T47D (cell line): ENCODE measurements at regions not wholly inside any gene's neighbourhood (a gene's known extent, or its start where the extent isn't known, plus 50 kb on each side); places are given as distances from the start of the nearest gene placed in this dataset.
"Not testable (repeated sequence)": the region's sequence is repeated elsewhere in the genome, so short reads cannot be mapped to it uniquely, and the experiment has no call there.

Experiments
- DNase-seq, 2 experiments: peaks; one replicate each; pipeline versions ENCODE4 v3.0.0 to v3.0.0-alpha.2; 2011 to 2012; ENCODE audit warnings: low read depth in 1 of 2, low spot score in 1 of 2
- JUND ChIP-seq: IDR thresholded peaks from 2 replicates; pipeline ENCODE4 v1.6.1; 2012; ENCODE audit warnings: low read depth
- in situ Hi-C: cut with HindIII; loops from 2 replicates; pipeline ENCODE4 v1.10.0; 2016; ENCODE audit warnings: low sequenced_read_pairs, low pct_unique_long_range_greater_than_20kb

DNA sequence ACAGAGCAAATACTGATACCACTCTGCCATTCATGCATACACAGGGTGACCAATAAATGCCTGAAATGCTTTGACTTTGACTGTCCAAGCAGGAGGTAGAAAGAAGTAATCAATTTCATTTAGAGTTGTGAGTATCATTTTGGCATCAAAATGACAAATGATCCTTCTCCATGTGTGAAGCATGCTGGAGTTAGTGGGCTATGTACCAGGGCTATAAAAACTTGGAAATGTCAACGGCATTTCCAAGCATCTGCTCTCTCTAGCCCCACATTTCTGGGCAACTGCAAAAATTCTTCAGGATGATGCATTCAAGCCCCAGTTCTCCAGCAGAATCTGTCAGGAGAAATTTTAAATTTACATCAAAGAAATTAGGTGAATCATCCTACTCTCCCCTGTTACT is 208.4 kb upstream of the PTBP2 start:
- in situ Hi-C loops, result no loop called here
- DNase-seq, result no peak
- no peak for TF ChIP-seq JUND

DNA sequence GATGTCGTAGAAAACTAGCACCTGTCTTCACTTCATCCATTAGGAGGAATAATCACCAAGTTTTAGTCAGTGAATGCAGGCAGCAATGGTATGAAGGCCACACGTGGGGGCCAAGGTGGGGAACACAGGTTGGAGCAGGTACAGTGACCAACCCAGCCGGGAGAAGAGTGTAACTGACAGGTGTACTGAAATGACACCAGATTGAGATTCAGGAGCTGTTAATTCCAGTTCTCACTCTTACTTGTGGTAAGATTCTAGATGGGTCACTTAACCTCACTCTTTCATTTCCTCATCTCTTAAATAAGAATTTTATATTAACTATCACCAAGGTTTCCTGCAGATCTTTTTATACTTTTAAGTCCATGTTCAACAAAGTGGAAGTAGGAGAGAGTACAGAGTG is 206.2 kb upstream of the PTBP2 start:
- DNase-seq, result no peak
- in situ Hi-C loops, result no loop called here
- no peak for TF ChIP-seq JUND

DNA sequence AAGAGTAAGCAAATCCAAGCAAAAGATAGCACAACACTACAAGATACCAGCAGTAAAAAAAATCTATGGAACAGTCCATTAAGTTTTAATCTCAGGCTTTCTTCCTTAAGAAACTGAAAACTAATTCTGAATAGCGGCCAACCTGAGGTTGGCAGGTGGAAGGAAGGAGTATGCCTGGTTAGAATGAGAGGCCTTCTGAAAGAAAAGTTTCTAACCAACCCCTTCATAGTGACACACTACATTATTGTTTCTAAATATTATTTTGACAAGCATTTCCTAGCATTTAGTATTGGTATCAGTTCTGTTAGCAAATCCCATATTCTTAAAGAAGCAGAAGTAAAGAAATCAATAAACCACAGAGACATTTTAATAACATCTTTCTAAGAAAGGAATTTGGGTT is 205.7 kb upstream of the PTBP2 start:
- in situ Hi-C loops, result no loop called here
- TF ChIP-seq JUND, result no peak
- no peak for DNase-seq

DNA sequence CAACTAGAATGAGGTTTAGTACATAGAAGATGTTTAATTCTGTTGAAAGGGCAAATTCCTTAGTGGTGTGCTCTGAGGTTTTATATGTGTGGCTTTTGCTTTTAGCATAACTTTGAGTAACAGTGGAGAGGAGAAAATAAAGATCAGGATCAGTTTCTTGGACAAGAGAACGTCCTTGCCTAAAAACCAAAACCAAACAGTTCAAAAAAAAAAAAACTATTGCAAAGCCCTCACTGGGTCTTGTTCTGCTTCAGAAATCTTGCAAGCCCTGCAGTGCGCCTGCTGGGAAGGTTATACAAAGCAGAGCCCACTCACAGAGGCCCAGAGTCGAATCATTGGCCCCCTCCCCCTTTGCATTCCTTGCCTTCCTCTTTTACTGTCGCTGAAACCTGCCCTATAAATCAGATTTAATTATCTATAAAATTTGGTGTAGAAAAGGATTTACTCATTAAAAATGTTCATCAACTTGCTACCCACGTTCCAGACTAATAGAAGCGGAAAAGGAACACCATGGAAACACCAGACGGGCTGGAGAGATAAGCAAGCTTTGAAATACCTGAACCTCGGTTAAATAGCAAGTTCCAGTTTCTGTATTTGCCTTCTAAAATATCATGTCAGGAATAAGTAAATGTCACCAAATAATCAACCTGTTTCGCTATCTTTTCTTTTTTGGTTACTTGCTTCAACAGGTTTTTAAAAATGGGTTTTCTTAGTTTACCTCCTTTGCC is 201.6 kb upstream of the PTBP2 start:
- no peak for DNase-seq
- in situ Hi-C loops, result no loop called here
- TF ChIP-seq JUND, result no peak

DNA sequence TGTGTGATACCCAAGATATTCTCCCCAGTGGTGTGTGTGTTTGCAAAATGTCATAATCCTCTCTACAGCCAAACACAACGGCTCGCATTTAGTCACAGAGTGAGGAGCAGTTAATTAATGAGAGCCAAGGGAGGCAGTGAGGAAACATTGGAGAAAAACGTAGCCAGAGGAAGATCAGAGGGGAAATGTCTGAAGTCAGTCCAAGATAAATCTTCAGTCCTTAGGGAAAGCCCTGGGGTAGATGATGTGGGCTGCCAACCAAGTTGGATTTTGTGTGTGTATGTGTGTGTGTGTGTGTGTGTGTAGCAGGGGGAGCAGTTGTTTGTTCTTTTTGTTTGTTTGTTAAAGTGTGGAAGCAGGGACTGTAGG is 201.0 kb upstream of the PTBP2 start:
- no peak for TF ChIP-seq JUND
- DNase-seq, result no peak
- in situ Hi-C loops, result no loop called here

DNA sequence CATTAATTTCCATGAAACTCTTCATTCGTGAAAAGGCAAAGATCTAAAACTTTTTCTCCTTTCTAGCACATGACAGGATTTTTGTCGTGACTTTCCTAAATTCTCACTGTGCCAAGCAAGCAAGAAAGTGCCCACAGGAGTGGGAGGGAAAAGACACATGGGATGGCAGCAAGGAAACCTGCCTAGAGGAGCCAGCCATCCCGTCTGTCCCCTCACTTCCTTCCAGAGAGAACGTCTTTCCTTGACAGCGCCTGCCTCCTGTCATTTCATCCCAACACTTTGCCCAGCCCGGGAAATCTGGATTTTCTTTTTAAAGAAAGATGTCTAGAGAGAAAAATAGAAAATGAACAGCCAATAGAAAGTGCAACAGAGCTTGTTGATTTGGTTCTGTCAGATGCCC is 200.6 kb upstream of the PTBP2 start:
- in situ Hi-C loops, result no loop called here
- DNase-seq, result no peak
- no peak for TF ChIP-seq JUND

DNA sequence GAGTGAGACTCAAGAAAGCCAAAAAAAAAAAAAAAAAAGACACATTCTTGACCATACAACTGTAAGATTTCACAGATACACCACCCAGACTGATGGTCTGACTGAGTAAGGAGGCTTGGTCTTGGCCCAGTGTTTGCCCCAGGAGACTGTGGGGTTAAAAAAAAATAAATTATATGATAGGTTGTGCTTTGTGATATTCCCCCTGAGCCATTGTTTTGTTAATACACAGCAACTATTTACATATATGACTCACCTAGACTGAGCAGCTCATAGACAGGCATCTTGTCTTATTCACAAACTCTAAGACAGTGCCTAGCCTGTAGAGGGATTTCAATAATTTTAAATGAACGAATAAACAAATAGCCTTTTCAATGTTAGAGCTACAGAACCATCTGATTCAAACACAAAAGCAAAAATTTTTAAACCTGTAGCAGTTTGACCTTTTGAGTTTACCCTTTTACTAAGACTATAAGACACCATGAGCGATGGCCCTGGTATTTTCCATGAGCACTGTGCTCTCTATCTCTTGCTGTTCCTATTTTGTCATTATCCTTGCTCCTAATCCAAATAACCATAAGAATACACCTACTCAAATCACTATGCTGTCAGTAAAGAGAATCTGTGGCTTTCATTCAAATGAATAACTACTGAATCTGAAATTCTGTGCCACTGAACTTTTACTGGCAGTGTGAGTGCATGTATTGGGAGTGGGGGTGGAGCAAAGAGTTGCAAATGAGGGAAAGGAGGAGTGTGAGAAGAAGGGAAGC is 199.4 kb upstream of the PTBP2 start:
- peak in 1 of 2 experiments; percentile 15 for DNase-seq
- in situ Hi-C loops, result no loop called here
- 0 out of 2 replicates have a peak, but pooled peaks have one; percentile 9 for TF ChIP-seq JUND

DNA sequence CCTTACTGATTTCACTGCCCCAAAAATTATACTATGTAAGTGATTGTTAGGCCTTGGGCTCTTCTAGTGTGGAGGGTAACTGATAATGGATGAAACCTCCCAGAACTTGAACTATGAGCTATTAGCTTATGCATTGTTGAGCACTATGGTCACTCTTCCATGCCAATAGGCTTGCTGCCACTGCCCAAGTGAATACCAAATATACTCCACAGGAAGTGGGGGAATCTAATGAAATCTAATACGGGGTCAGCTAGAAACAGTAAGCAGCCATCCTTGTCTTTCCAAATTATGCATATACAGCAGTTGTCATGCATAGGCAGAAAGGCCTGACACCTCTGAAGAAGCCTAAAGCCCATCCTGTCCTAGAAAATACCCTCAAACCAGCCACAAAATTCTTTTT is 198.7 kb upstream of the PTBP2 start:
- in situ Hi-C loops, result no loop called here
- no peak for TF ChIP-seq JUND
- DNase-seq, result no peak

DNA sequence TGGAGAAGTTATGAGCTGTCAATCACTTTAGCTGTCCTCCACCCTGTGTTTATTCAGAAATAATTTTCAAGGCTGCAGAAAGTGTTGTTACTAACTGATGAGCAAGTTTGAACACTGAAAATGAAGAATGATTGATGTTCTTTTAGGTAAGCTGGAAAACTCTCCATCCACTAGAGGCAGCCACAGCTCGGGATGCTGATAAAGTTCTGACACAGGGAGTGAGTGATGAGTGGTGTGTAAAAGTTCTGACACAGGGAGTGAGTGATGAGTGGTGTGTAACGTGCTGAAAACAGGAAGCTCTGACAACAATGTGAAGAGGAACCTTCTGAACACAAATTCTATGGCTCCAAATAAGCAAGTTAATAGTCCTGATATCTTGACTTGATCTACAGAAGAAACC is 197.5 kb upstream of the PTBP2 start:
- no peak for DNase-seq
- no peak for TF ChIP-seq JUND
- in situ Hi-C loops, result no loop called here

DNA sequence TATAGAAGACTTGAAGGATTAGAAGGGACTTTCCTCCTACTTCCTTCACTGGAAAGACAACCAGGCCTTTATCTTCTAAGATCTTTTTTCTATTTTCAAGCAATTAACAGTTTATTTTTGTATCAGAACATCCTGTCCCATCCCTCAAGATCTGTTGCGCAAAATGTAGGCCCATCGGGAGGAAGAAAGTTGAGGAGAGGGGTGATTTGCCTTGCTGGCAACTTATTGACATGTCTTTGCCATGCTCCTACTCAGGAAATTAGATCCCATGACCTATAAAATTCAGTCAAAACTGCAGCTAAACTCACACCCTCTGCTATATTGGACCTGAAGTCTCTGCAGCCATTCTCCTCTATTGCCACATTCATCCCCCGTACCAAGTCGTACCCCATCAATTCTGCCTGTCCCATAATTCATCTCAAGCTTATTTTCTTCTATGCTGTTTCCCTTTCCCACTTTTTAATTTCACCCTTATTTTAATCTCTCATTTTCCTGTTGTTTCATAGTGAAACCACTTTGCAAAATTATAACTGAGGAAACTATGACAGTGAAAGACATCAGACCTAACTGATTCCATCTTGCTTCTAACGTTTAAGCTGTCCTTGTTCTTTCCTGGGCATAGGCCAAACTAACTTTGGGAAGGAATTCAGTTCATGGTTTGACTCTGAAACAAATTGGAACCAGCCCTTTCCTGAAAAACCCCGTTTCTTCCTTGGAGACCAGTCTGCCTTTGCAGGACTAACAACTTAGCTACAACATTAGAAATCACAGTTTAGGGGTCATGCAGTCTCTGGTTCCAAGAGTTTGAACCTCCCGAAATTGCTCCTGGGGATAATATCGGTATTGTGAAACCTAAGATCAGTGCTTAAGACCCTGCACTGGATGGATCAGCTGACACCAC is 195.7 kb upstream of the PTBP2 start:
- no peak for DNase-seq

DNA sequence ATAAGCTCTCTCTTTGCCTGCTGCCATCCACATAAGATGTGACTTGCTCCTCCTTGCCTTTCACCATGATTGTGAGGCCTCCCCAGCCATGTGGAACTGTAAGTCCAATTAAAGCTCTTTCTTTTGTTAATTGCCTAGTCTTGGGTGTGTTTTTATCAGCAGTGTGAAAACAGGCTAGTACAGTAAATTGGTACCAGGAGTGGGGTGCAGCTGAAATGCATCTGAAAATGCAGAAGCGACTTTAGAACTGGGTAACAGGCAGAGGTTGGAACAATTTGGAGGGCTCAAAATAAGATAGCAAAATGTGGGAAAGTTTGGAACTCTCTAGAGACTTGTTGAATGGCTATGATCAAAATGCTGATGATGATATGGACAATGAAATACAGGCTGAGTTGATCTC is 192.9 kb upstream of the PTBP2 start:
- DNase-seq, in situ Hi-C loops: not testable (repeated sequence)

More for the DNA sequence above, 195.7 kb upstream of the PTBP2 start:
- in situ Hi-C loops, result no loop called here
- no peak for TF ChIP-seq JUND

DNA sequence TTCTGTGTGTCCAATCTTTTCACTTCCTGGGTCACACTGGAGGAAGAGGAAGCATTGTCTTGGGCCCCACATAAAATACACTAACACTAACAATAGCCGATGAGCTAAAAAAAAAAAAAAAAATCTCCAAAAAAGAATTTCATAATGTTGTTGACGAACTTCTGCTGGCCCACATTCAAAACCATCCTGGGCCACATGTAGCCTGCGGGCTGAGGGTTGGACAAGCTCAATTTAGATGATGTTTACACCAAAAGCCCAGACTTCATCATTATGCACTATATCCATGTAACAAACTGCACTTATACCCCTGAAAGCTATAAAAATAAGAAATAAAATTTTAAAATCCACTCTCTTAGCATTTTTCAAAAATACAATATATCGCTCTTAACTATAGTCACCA is 187.8 kb upstream of the PTBP2 start:
- TF ChIP-seq JUND, result no peak
- in situ Hi-C loops, result no loop called here
- no peak for DNase-seq

DNA sequence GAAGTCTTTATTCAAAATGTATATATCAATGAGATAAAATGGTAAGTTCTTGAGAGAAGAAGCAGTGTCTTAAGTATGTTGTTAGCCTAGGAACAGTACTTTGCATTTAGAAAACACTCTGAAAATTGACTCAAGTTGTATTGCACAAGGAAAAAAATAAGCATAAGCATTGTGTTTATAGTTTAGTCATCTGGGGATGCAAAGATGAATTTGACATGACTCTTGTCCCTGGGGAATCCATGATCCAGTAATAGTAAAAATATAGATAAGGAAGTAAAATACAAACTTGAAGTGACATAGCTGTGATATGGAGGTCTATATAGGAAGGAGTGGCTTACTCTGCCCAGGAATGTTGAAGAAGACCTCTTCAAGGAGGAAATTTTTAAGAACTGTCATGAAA is 185.0 kb upstream of the PTBP2 start:
- in situ Hi-C loops, result no loop called here
- DNase-seq, result no peak
- no peak for TF ChIP-seq JUND
